ENCODE measurements at regions not wholly inside any gene's neighbourhood (a gene's known extent, or its start where the extent isn't known, plus 50 kb on each side); places are given as distances from the start of the nearest gene placed in this dataset.

DNA sequence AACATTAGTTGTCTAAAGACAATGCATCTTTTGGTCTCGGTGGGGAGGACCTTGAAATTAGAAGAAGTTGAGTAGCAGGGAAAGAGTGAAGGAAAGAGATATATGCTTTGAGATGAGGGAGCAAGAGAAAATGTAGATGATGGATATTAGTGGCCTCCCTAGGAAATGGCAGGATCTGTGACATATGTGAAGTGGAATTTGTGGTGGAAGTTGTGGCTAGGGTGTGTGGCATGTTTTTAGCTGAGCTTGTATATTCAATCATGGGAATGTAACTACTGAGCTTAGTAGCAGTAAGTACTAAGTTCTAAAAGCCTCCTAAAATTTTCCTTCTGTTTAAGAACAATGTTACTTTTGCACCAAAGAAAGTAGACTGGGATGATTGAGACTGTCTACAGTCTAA is 382.8 kb upstream of the CTSO start:
- TF ChIP-seq EHF (CRISPR knock-in tag; IDR thresholded peaks at IDR 0.05): no peak
- TF ChIP-seq SMC3 (IDR thresholded peaks at IDR 0.05): no peak
- no peak for TF ChIP-seq JUN (IDR thresholded peaks at IDR 0.05)
- no peak for TF ChIP-seq FOSB (CRISPR knock-in tag; IDR thresholded peaks at IDR 0.05)
- TF ChIP-seq CBX2 (IDR thresholded peaks at IDR 0.05; ENCODE audit: borderline replicate concordance, low read depth): no peak
- TF ChIP-seq HOXA7 (CRISPR knock-in tag; IDR thresholded peaks at IDR 0.05): no peak
- TF ChIP-seq ZFP36 (IDR thresholded peaks at IDR 0.05; ENCODE audit: borderline replicate concordance, partially characterized antibody): no peak
- TF ChIP-seq TFCP2L1 (CRISPR knock-in tag; IDR thresholded peaks at IDR 0.05): no peak
- TF ChIP-seq, protein P1, sequence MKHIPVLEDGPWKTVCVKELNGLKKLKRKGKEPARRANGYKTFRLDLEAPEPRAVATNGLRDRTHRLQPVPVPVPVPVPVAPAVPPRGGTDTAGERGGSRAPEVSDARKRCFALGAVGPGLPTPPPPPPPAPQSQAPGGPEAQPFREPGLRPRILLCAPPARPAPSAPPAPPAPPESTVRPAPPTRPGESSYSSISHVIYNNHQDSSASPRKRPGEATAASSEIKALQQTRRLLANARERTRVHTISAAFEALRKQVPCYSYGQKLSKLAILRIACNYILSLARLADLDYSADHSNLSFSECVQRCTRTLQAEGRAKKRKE (CRISPR knock-in tag; IDR thresholded peaks at IDR 0.05; ENCODE audit: low read depth): no peak
- no peak for TF ChIP-seq ESRRA (IDR thresholded peaks at IDR 0.05; ENCODE audit: borderline replicate concordance, low read length)
- no peak for TF ChIP-seq HDAC2 (IDR thresholded peaks at IDR 0.05)
- TF ChIP-seq, protein P2, sequence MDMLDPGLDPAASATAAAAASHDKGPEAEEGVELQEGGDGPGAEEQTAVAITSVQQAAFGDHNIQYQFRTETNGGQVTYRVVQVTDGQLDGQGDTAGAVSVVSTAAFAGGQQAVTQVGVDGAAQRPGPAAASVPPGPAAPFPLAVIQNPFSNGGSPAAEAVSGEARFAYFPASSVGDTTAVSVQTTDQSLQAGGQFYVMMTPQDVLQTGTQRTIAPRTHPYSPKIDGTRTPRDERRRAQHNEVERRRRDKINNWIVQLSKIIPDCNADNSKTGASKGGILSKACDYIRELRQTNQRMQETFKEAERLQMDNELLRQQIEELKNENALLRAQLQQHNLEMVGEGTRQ (IDR thresholded peaks at IDR 0.05): no peak
- TF ChIP-seq, protein P3, sequence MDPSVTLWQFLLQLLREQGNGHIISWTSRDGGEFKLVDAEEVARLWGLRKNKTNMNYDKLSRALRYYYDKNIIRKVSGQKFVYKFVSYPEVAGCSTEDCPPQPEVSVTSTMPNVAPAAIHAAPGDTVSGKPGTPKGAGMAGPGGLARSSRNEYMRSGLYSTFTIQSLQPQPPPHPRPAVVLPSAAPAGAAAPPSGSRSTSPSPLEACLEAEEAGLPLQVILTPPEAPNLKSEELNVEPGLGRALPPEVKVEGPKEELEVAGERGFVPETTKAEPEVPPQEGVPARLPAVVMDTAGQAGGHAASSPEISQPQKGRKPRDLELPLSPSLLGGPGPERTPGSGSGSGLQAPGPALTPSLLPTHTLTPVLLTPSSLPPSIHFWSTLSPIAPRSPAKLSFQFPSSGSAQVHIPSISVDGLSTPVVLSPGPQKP (IDR thresholded peaks at IDR 0.05; ENCODE audit: low read depth, low read length): no peak
- TF ChIP-seq JUNB (IDR thresholded peaks at IDR 0.05): no peak
- no peak for TF ChIP-seq RNF2 (IDR thresholded peaks at IDR 0.05; ENCODE audit: borderline replicate concordance, low read depth)
- TF ChIP-seq, protein P4, sequence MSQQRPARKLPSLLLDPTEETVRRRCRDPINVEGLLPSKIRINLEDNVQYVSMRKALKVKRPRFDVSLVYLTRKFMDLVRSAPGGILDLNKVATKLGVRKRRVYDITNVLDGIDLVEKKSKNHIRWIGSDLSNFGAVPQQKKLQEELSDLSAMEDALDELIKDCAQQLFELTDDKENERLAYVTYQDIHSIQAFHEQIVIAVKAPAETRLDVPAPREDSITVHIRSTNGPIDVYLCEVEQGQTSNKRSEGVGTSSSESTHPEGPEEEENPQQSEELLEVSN (IDR thresholded peaks at IDR 0.05; ENCODE audit: borderline replicate concordance, low read depth): no peak
- no peak for TF ChIP-seq POLR2AphosphoS2 (conservative IDR thresholded peaks at IDR 0.05; ENCODE audit: low read length)
- no peak for TF ChIP-seq NR3C1 (IDR thresholded peaks at IDR 0.05)
- no peak for TF ChIP-seq ZSCAN20 (CRISPR knock-in tag; IDR thresholded peaks at IDR 0.05)
- H3K4me2 ChIP-seq: no peak overlapping the region
- H3K9me3 ChIP-seq: no peaks in the 10 kb centered on the region
- no peak for ATAC-seq
- no peak overlapping the region for H3K27ac ChIP-seq
- DNase-seq (ENCODE audit: low read depth in 1 of 2, low spot score in 1 of 2): no peak
- ChIA-PET CTCF (no interaction called here), POLR2A (no interaction called here)
- no peak overlapping the region for H3K4me3 ChIP-seq
- 14% methylated on average over 1 of the region's 1 CpG for WGBS (ENCODE audit: missing lambda C conversion rate)
- FAIRE-seq: no peak
- no peaks in the 10 kb centered on the region for H3K4me1 ChIP-seq

DNA sequence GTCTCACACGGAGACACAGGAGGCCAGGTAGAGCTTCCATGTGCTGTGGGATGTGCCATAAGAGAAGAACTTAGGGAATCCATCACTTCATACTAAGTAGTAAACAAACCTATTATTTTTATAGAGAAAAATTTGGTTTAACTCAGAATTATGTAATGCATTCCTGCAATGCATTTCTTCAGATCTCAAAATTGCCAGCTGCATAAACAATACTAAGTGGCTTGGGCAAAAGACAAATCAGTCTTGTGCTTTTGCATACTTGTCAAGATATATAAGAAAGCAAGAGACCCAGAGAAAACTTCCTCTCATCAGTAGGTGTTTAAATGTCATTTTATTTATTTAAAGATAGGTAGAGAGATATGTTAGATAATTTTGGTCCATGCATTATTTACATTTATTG is 382.1 kb upstream of the CTSO start:
- no peak overlapping the region for H3K4me2 ChIP-seq
- ChIA-PET CTCF (no interaction called here), POLR2A (no interaction called here)
- no peak for TF ChIP-seq HDAC2 (IDR thresholded peaks at IDR 0.05)
- H3K9me3 ChIP-seq: no peaks in the 10 kb centered on the region
- DNase-seq (ENCODE audit: low read depth in 1 of 2, low spot score in 1 of 2): no peak
- no peak overlapping the region for H3K4me3 ChIP-seq
- H3K4me1 ChIP-seq: no peaks in the 10 kb centered on the region
- WGBS (ENCODE audit: missing lambda C conversion rate): 100% methylated on average over 1 of the region's 1 CpG
- H3K27ac ChIP-seq: no peak overlapping the region
- no peak for ATAC-seq
- no peak for FAIRE-seq

DNA sequence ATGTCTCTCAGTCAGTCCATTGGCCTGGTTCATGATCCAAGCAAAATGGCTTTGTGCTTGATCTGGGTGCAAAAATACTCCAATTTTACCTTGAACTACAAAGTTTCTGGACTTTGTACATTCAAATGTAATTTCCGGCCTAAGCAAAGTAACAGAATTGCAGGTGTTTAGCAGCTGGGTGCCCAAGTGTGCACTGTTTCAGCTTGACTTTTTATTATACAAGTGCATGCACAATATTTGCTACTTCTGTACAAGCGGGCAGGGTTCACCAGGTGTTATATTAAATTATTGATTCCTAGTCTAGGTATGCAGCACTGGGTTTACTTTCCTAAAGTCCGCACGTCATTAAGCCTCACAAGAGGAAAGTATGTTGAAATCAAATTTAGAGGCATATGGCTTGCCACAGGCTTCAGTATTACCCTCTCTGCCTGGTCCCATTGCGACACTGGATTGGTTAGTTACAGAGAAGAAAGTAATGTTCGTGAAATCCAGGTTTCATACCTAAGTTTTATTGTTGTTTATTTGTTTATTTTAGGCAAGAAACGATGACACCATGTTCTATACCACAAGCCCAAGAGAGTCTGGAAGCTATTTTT is 376.9 kb upstream of the CTSO start:
- DNase-seq (ENCODE audit: low read depth in 1 of 2, low spot score in 1 of 2): no peak
- Histone ChIP-seq H3K27ac (no peak overlapping the region), H3K4me1 (no peaks in the 10 kb centered on the region), H3K4me3 (no peak overlapping the region), H3K4me2 (no peak overlapping the region), H3K9me3 (no peaks in the 10 kb centered on the region)
- CTCF ChIA-PET: no interaction called here
- ATAC-seq: no peak
- POLR2A ChIA-PET: no interaction called here
- TF ChIP-seq, protein P5, sequence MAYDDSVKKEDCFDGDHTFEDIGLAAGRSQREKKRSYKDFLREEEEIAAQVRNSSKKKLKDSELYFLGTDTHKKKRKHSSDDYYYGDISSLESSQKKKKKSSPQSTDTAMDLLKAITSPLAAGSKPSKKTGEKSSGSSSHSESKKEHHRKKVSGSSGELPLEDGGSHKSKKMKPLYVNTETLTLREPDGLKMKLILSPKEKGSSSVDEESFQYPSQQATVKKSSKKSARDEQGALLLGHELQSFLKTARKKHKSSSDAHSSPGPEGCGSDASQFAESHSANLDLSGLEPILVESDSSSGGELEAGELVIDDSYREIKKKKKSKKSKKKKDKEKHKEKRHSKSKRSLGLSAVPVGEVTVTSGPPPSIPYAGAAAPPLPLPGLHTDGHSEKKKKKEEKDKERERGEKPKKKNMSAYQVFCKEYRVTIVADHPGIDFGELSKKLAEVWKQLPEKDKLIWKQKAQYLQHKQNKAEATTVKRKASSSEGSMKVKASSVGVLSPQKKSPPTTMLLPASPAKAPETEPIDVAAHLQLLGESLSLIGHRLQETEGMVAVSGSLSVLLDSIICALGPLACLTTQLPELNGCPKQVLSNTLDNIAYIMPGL (CRISPR knock-in tag; IDR thresholded peaks at IDR 0.05; ENCODE audit: borderline replicate concordance): no peak
- no peak for TF ChIP-seq KDM1A (IDR thresholded peaks at IDR 0.05; ENCODE audit: low read depth)
- WGBS (ENCODE audit: missing lambda C conversion rate): 54% methylated on average over 7 of the region's 7 CpGs
- no peak for FAIRE-seq

Measured in A549 (cell line).